ENCODE measurements at regions not wholly inside any gene's neighbourhood (a gene's known extent, or its start where the extent isn't known, plus 50 kb on each side); places are given as distances from the start of the nearest gene placed in this dataset.

- TF ChIP-seq CTCF (IDR thresholded peaks at IDR 0.05) (no peak), POLR2A (IDR thresholded peaks at IDR 0.05) (no peak)
Measured at GRCh38 chr3:4038351-4038750, 239.1 kb downstream of the LRRN1 start.

All from esophagus squamous epithelium (tissue), 4 donors.